Endothelial cell of umbilical vein (primary cell): ENCODE measurements at regions not wholly inside any gene's neighbourhood (a gene's known extent, or its start where the extent isn't known, plus 50 kb on each side); places are given as distances from the start of the nearest gene placed in this dataset.

ENCODE experiments used
- BruUV-seq: library from RNA; stranded (reverse); fragments of 400-500 nt; replicated peaks from 2 replicates; lab custom pipeline; 2021; lab: Mats Ljungman, UMichigan
- CTCF ChIA-PET: fragments of 300-600, 350-600 bp; sonication (Branson Sonifier 250); formaldehyde crosslinking; loops from one replicate; lab custom pipeline; 2021; ENCODE audit warnings: antibody characterized with exemption, inconsistent platforms; lab: Charles Lee
- POLR2A ChIA-PET: fragments of 300-600, 350-600 bp; sonication (Branson Sonifier 250); formaldehyde crosslinking; loops from one replicate; lab custom pipeline; 2021; ENCODE audit warnings: antibody characterized with exemption, inconsistent platforms; lab: Charles Lee
- DNase-seq: peaks from one replicate; pipeline ENCODE4 v3.0.0-alpha.2; 2011; ENCODE audit warnings: low read depth, low spot score
- FAIRE-seq: peaks from 2 replicates; lab custom pipeline; 2011; peaks lifted over from hg19 to GRCh38; lab: Jason Lieb, UNC
- H2AFZ ChIP-seq: 2 replicates; pipeline ENCODE4 v1.6.0; 2012; ENCODE audit warnings: low read depth, low read length, control low read depth, inconsistent platforms
- H3K27ac ChIP-seq: 2 replicates; pipeline ENCODE4 v1.5.1; 2011; ENCODE audit warnings: low read depth, mild to moderate bottlenecking, control low read depth, low read length, moderate library complexity; ENCODE audit not compliant: insufficient read depth
- H3K27me3 ChIP-seq, 2 experiments: 2 replicates each; pipeline versions ENCODE4 v1.6.0 to v1.6.1; 2011; ENCODE audit warnings: low read length in 2 of 2, mixed read lengths in 1 of 2; ENCODE audit not compliant: control insufficient read depth in 2 of 2, insufficient read depth in 2 of 2
- H3K36me3 ChIP-seq, 2 experiments: 2 replicates in 1 of 2; 3 replicates in 1 of 2; pipeline ENCODE4 v1.5.1; 2011; ENCODE audit warnings: low read length in 2 of 2, mild to moderate bottlenecking in 1 of 2, moderate library complexity in 1 of 2; ENCODE audit not compliant: control insufficient read depth in 2 of 2, insufficient read depth in 2 of 2; ENCODE audit errors: extremely low read depth in 1 of 2
- H3K4me1 ChIP-seq: 3 replicates; pipeline ENCODE4 v1.5.1; 2011; ENCODE audit warnings: mild to moderate bottlenecking, low read length; ENCODE audit not compliant: control insufficient read depth, insufficient read depth; ENCODE audit errors: extremely low read depth
- H3K4me2 ChIP-seq: 2 replicates; pipeline ENCODE4 v1.6.1; 2011; ENCODE audit warnings: low read length, control low read depth, mixed read lengths; ENCODE audit not compliant: insufficient read depth
- H3K4me3 ChIP-seq, 3 experiments: fragments of 200-600 bp in 1 of 3; sonication (generic), shearing (Covaris generic) in 1 of 3; replicated peaks in 1 of 3; 2 replicates each; pipeline ENCODE4 v1.5.1; 2011 to 2016; ENCODE audit warnings: control low read depth in 3 of 3, low read length in 3 of 3, mild to moderate bottlenecking in 2 of 3, inconsistent platforms in 1 of 3, low read depth in 1 of 3, moderate library complexity in 1 of 3; ENCODE audit not compliant: insufficient read depth in 1 of 3
- H3K79me2 ChIP-seq: 2 replicates; pipeline ENCODE4 v1.6.0; 2012; ENCODE audit warnings: low read length, inconsistent platforms; ENCODE audit not compliant: control insufficient read depth, insufficient read depth
- H3K9ac ChIP-seq: replicated peaks from 2 replicates; pipeline ENCODE3; 2011; ENCODE audit warnings: low read length, control low read depth; ENCODE audit not compliant: insufficient read depth; ENCODE audit errors: extremely low read depth
- H3K9me1 ChIP-seq: replicated peaks from 3 replicates; pipeline ENCODE4 v1.6.0; 2011; ENCODE audit warnings: mild to moderate bottlenecking, low read length; ENCODE audit not compliant: control insufficient read depth, insufficient read depth; ENCODE audit errors: extremely low read depth
- H3K9me3 ChIP-seq: replicated peaks from 2 replicates; pipeline ENCODE4 v1.5.1; 2012; ENCODE audit warnings: low read length, inconsistent platforms; ENCODE audit not compliant: control insufficient read depth, insufficient read depth
- H4K20me1 ChIP-seq: replicated peaks from 2 replicates; pipeline ENCODE3; 2011; ENCODE audit warnings: mild to moderate bottlenecking, low read length; ENCODE audit not compliant: control insufficient read depth, insufficient read depth; ENCODE audit errors: extremely low read depth
- CTCF ChIP-seq, 2 donors: IDR thresholded peaks; 1 replicate in 1 of 2; 2 replicates in 1 of 2; pipeline ENCODE4 v1.5.1; 2011; ENCODE audit warnings: low read length in 2 of 2, mild to moderate bottlenecking in 2 of 2, moderate library complexity in 2 of 2, control low read depth in 1 of 2, inconsistent platforms in 1 of 2, low read depth in 1 of 2; ENCODE audit not compliant: insufficient read depth in 1 of 2; ENCODE audit errors: extremely low read depth in 1 of 2
- EZH2 ChIP-seq: IDR thresholded peaks from 2 replicates; pipeline ENCODE4 v1.6.1; 2012; ENCODE audit warnings: borderline replicate concordance, low read depth, mild to moderate bottlenecking, moderate library complexity, low read length, inconsistent platforms; ENCODE audit not compliant: severe bottlenecking
- MAX ChIP-seq: IDR thresholded peaks from 2 replicates; pipeline ENCODE4 v1.6.1; 2011; ENCODE audit not compliant: insufficient read depth, insufficient read length
- dilution Hi-C: fragments of 300-500 bp; cut with MboI; formaldehyde crosslinking; loops from one replicate; pipeline ENCODE4 v1.15.0; 2019; ENCODE audit warnings: low sequenced_read_pairs; ENCODE audit not compliant: extremely low pct_ligation_motif_present
- intact Hi-C: fragments of 100-400 bp; cut with micrococcal nuclease; formaldehyde crosslinking; loops from one replicate; pipeline ENCODE4 v1.10.0; 2022

- Histone ChIP-seq H3K4me3 (no peak overlapping the region), H3K4me2 (no peak overlapping the region), H3K27ac (no peak overlapping the region), H3K9me3 (no peaks in the 10 kb centered on the region), H3K9ac (no peak overlapping the region), H3K9me1 (no peaks in the 10 kb centered on the region), H2AFZ (no peak overlapping the region), H3K36me3 (no peaks in the 10 kb centered on the region), H3K27me3 (no peaks in the 10 kb centered on the region), H4K20me1 (no peaks in the 10 kb centered on the region), H3K79me2 (no peaks in the 10 kb centered on the region), H3K4me1 (peaks cover 19% of the 10 kb centered on the region)
- peak; percentile 89 for DNase-seq
- no TSS peak for BruUV-seq
- dilution Hi-C loops, result no loop called here
- TF ChIP-seq CTCF (IDR thresholded peaks at IDR 0.05; ENCODE audit: extremely low read depth in 1 of 2, insufficient read depth in 1 of 2, low read depth in 1 of 2, low read length in 2 of 2), result peak; percentile 61 to 68
- no peak for TF ChIP-seq MAX
- FAIRE-seq, result peak; percentile 77
- ChIA-PET CTCF (interaction anchor here (1.9 to 2.7 kb wide), 2 partner anchors 215 to 1350 kb away, joined by 5 to 20 read pairs; no protein-coding TSS in a partner anchor), POLR2A (no interaction called here)
- intact Hi-C loops, result loop anchor here (1.0 to 10.0 kb wide), 11 partner anchors 65 to 1599 kb away; no protein-coding TSS in a partner anchor
Observed at GRCh38 chr2:204325468-204325867, 219.8 kb upstream of the PARD3B start.

GRCh38 chr2:204328373-204328772 lies 216.9 kb upstream of the PARD3B start:
- Histone ChIP-seq H3K27me3 (no peaks in the 10 kb centered on the region), H2AFZ (no peak overlapping the region), H3K9me1 (no peaks in the 10 kb centered on the region), H3K4me1 (peaks cover 3% of the 10 kb centered on the region), H3K4me3 (no peak overlapping the region), H3K9me3 (no peaks in the 10 kb centered on the region), H3K4me2 (no peak overlapping the region), H3K36me3 (no peaks in the 10 kb centered on the region), H3K9ac (no peak overlapping the region), H3K79me2 (no peaks in the 10 kb centered on the region), H3K27ac (no peak overlapping the region), H4K20me1 (no peaks in the 10 kb centered on the region)
- intact Hi-C loops, result loop anchor here (10.0 kb wide), 3 partner anchors 696 to 1596 kb away; no protein-coding TSS in a partner anchor
- ChIA-PET POLR2A (no interaction called here), CTCF (interaction anchor here (2.5 kb wide), 1 partner anchor 363 kb away, joined by 17 read pairs; no protein-coding TSS in a partner anchor)
- FAIRE-seq (no peak), DNase-seq (no peak)
- BruUV-seq, result no TSS peak
- dilution Hi-C loops, result no loop called here
- no peak for TF ChIP-seq EZH2
